ENCODE measurements at regions not wholly inside any gene's neighbourhood (a gene's known extent, or its start where the extent isn't known, plus 50 kb on each side); places are given as distances from the start of the nearest gene placed in this dataset.

GRCh38 chr1:169043823-169044222, 62.7 kb upstream of the ATP1B1 start:
- no peak for DNase-seq (ENCODE audit: low spot score)
- no peak for TF ChIP-seq CTCF (IDR thresholded peaks at IDR 0.05; ENCODE audit: borderline replicate concordance, control extremely low read depth, extremely low read depth, insufficient read depth, missing control alignments)
- in situ Hi-C loops (cut with MboI; ENCODE audit: low sequenced_read_pairs, unreplicated experiment) = no loop called here

GRCh38 chr1:169044296-169044695, 62.2 kb upstream of the ATP1B1 start:
- no peak for TF ChIP-seq CTCF (IDR thresholded peaks at IDR 0.05; ENCODE audit: borderline replicate concordance, control extremely low read depth, extremely low read depth, insufficient read depth, missing control alignments)

GRCh38 chr1:169044971-169045370, 61.5 kb upstream of the ATP1B1 start:
- in situ Hi-C loops (cut with MboI; ENCODE audit: low sequenced_read_pairs, unreplicated experiment) = no loop called here
- no peak for DNase-seq (ENCODE audit: low spot score)
- no peak for TF ChIP-seq CTCF (IDR thresholded peaks at IDR 0.05; ENCODE audit: borderline replicate concordance, control extremely low read depth, extremely low read depth, insufficient read depth, missing control alignments)

More at GRCh38 chr1:169044296-169044695, 62.2 kb upstream of the ATP1B1 start:
- in situ Hi-C loops (cut with MboI; ENCODE audit: low sequenced_read_pairs, unreplicated experiment) = no loop called here
- peak; percentile 21 for DNase-seq (ENCODE audit: low spot score)

- in situ Hi-C loops (cut with MboI; ENCODE audit: low sequenced_read_pairs, unreplicated experiment) = no loop called here
- no peak for DNase-seq (ENCODE audit: low spot score)
- no peak for TF ChIP-seq CTCF (IDR thresholded peaks at IDR 0.05; ENCODE audit: borderline replicate concordance, control extremely low read depth, extremely low read depth, insufficient read depth, missing control alignments)
Observed at GRCh38 chr1:169046671-169047070, 59.8 kb upstream of the ATP1B1 start.

GRCh38 chr1:169047074-169047473, 59.4 kb upstream of the ATP1B1 start:
- in situ Hi-C loops (cut with MboI; ENCODE audit: low sequenced_read_pairs, unreplicated experiment) = no loop called here
- no peak for DNase-seq (ENCODE audit: low spot score)
- no peak for TF ChIP-seq CTCF (IDR thresholded peaks at IDR 0.05; ENCODE audit: borderline replicate concordance, control extremely low read depth, extremely low read depth, insufficient read depth, missing control alignments)

GRCh38 chr1:169048043-169048442, 58.4 kb upstream of the ATP1B1 start:
- no peak for TF ChIP-seq CTCF (IDR thresholded peaks at IDR 0.05; ENCODE audit: borderline replicate concordance, control extremely low read depth, extremely low read depth, insufficient read depth, missing control alignments)
- DNase-seq (ENCODE audit: low spot score) = no peak
- in situ Hi-C loops (cut with MboI; ENCODE audit: low sequenced_read_pairs, unreplicated experiment) = no loop called here
